ENCODE measurements at regions not wholly inside any gene's neighbourhood (a gene's known extent, or its start where the extent isn't known, plus 50 kb on each side); places are given as distances from the start of the nearest gene placed in this dataset.

DNA sequence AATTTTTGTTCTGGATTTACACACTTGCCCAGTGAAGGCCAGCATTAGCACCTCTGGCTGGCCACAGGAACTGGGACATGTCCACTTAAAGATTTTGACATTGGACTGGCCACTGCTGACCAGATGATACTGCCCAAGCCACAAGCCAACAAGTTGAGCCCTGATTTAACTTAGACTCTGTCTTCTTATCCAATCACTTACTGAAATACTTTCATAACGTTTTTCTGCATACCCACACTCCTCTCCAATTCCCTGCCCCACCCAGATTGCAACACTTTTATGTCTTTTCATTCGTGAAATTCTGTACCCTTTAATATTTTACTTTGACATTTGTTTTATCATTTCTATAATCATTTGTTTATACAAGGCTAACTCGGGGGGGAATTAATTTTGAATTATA lies 170.3 kb upstream of the TAB2 start:
- Histone ChIP-seq H3K36me3 (ENCODE audit: insufficient read depth, low read length) (no peaks in the 10 kb centered on the region), H3K4me1 (ENCODE audit: insufficient read depth, low read length) (no peaks in the 10 kb centered on the region), H3K9me3 (ENCODE audit: insufficient read depth, low read depth, low read length) (no peaks in the 10 kb centered on the region), H4K20me1 (ENCODE audit: insufficient read depth, low read length) (no peaks in the 10 kb centered on the region), H3K79me2 (ENCODE audit: insufficient read depth, low read length) (no peaks in the 10 kb centered on the region), H3K4me3 (ENCODE audit: insufficient read depth, low read depth, low read length) (no peak overlapping the region), H3K9ac (ENCODE audit: low read length) (no peak overlapping the region), H3K27me3 (ENCODE audit: insufficient read depth, low read length) (no peaks in the 10 kb centered on the region), H3K27ac (ENCODE audit: low read depth, low read length) (no peak overlapping the region), H3K4me2 (ENCODE audit: low read length) (no peak overlapping the region), H2AFZ (ENCODE audit: low read depth, low read length) (no peak overlapping the region)
- DNase-seq (ENCODE audit: low read depth): no peak
- Mint-ChIP-seq H3K4me1 (ENCODE audit: low read depth, unreplicated experiment) (no peaks in the 10 kb centered on the region), H3K27ac (ENCODE audit: unreplicated experiment) (no peak overlapping the region), H3K4me3 (ENCODE audit: unreplicated experiment) (no peak overlapping the region), H3K27me3 (ENCODE audit: low read depth, unreplicated experiment) (peaks cover 3% of the 10 kb centered on the region), H3K36me3 (ENCODE audit: low read depth, unreplicated experiment) (no peaks in the 10 kb centered on the region), H3K9me3 (ENCODE audit: unreplicated experiment) (peaks cover 10% of the 10 kb centered on the region)
- TF ChIP-seq, protein P1, sequence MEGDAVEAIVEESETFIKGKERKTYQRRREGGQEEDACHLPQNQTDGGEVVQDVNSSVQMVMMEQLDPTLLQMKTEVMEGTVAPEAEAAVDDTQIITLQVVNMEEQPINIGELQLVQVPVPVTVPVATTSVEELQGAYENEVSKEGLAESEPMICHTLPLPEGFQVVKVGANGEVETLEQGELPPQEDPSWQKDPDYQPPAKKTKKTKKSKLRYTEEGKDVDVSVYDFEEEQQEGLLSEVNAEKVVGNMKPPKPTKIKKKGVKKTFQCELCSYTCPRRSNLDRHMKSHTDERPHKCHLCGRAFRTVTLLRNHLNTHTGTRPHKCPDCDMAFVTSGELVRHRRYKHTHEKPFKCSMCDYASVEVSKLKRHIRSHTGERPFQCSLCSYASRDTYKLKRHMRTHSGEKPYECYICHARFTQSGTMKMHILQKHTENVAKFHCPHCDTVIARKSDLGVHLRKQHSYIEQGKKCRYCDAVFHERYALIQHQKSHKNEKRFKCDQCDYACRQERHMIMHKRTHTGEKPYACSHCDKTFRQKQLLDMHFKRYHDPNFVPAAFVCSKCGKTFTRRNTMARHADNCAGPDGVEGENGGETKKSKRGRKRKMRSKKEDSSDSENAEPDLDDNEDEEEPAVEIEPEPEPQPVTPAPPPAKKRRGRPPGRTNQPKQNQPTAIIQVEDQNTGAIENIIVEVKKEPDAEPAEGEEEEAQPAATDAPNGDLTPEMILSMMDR (IDR thresholded peaks at IDR 0.05; ENCODE audit: insufficient read depth, low read depth, low read length): no peak
- no peak for TF ChIP-seq EZH2 (IDR thresholded peaks at IDR 0.05; ENCODE audit: insufficient read depth, low read length)
- FAIRE-seq: no peak

DNA sequence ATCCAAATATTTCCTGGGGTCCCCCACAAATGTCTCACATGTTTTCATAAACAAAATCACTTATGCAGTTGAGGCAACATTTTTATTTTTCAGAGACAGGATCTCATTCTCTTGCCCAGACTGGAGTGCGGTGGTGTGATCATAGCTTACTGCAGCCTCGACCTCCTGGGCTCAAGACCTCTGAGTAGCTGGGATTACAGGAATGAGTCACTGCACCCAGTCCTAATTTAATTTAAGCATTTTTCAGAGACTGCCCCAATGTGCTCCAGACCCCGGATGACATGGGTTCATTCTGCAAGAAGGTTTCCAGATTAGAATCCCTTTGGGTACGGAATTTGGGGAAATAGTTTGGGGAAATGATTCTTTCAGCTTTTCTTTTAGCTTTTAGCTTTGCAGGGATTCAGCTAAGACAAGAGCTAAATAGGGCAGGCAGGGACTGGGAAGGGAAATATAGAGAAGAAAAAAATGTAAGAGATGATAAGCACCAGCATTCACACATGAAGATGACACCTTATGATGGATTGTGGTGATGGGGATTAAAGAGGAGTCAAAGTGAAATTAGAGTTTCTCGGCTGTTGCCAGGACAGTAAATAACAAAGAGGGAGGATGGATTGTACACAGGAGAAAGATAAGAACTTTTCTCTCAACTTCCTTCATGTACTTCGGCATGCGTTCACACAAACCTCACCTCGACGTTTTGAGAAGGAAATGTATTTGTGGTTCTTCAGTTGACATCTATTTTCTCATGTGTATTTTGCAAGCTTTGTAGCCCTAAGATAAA lies 169.4 kb upstream of the TAB2 start:
- H3K4me2 ChIP-seq (ENCODE audit: low read length): no peak overlapping the region
- FAIRE-seq (no peak), DNase-seq (ENCODE audit: low read depth) (no peak)
- Mint-ChIP-seq H3K4me3 (ENCODE audit: unreplicated experiment) (no peak overlapping the region), H3K4me1 (ENCODE audit: low read depth, unreplicated experiment) (no peaks in the 10 kb centered on the region), H3K9me3 (ENCODE audit: unreplicated experiment) (peaks cover 10% of the 10 kb centered on the region), H3K36me3 (ENCODE audit: low read depth, unreplicated experiment) (no peaks in the 10 kb centered on the region), H3K27ac (ENCODE audit: unreplicated experiment) (no peak overlapping the region), H3K27me3 (ENCODE audit: low read depth, unreplicated experiment) (peaks cover 3% of the 10 kb centered on the region)
- H3K4me3 ChIP-seq (ENCODE audit: insufficient read depth, low read depth, low read length): no peak overlapping the region
- no peaks in the 10 kb centered on the region for H3K9me3 ChIP-seq (ENCODE audit: insufficient read depth, low read depth, low read length)
- H4K20me1 ChIP-seq (ENCODE audit: insufficient read depth, low read length): no peaks in the 10 kb centered on the region
- no peak overlapping the region for H2AFZ ChIP-seq (ENCODE audit: low read depth, low read length)
- H3K27me3 ChIP-seq (ENCODE audit: insufficient read depth, low read length): no peaks in the 10 kb centered on the region
- no peaks in the 10 kb centered on the region for H3K4me1 ChIP-seq (ENCODE audit: insufficient read depth, low read length)
- H3K9ac ChIP-seq (ENCODE audit: low read length): no peak overlapping the region
- H3K27ac ChIP-seq (ENCODE audit: low read depth, low read length): no peak overlapping the region
- TF ChIP-seq, protein P1 (IDR thresholded peaks at IDR 0.05; ENCODE audit: insufficient read depth, low read depth, low read length): no peak
- no peak for TF ChIP-seq EZH2 (IDR thresholded peaks at IDR 0.05; ENCODE audit: insufficient read depth, low read length)
- H3K79me2 ChIP-seq (ENCODE audit: insufficient read depth, low read length): no peaks in the 10 kb centered on the region
- H3K36me3 ChIP-seq (ENCODE audit: insufficient read depth, low read length): no peaks in the 10 kb centered on the region

DNA sequence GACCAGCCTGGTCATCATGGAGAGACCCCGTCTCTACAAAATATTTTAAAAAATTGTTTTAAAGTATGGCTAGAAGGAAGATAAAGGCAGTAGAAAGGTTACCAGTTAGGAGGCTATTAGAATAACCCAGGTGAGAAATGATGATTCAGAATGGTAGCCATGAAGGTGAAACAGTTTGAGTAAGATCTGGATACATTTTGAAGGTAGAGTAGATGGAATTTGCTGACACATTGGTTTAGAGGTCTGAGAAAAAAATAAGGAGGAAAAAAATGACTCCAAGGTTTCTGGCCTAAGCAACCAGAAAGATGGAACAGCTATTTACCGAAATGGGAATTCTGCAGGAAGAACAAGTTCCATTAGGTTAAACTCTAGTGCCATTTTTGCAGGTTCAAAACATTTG lies 167.9 kb upstream of the TAB2 start:
- Mint-ChIP-seq H3K4me1 (ENCODE audit: low read depth, unreplicated experiment) (peaks cover 1% of the 10 kb centered on the region), H3K4me3 (ENCODE audit: unreplicated experiment) (no peak overlapping the region), H3K27ac (ENCODE audit: unreplicated experiment) (no peak overlapping the region), H3K9me3 (ENCODE audit: unreplicated experiment) (peaks cover 10% of the 10 kb centered on the region), H3K27me3 (ENCODE audit: low read depth, unreplicated experiment) (peaks cover 3% of the 10 kb centered on the region), H3K36me3 (ENCODE audit: low read depth, unreplicated experiment) (no peaks in the 10 kb centered on the region)
- no peaks in the 10 kb centered on the region for H3K36me3 ChIP-seq (ENCODE audit: insufficient read depth, low read length)
- TF ChIP-seq EZH2 (IDR thresholded peaks at IDR 0.05; ENCODE audit: insufficient read depth, low read length): no peak
- TF ChIP-seq, protein P1 (IDR thresholded peaks at IDR 0.05; ENCODE audit: insufficient read depth, low read depth, low read length): no peak
- H4K20me1 ChIP-seq (ENCODE audit: insufficient read depth, low read length): no peaks in the 10 kb centered on the region
- no peaks in the 10 kb centered on the region for H3K9me3 ChIP-seq (ENCODE audit: insufficient read depth, low read depth, low read length)
- no peaks in the 10 kb centered on the region for H3K4me1 ChIP-seq (ENCODE audit: insufficient read depth, low read length)
- no peak overlapping the region for H3K9ac ChIP-seq (ENCODE audit: low read length)
- no peak for FAIRE-seq
- H3K27ac ChIP-seq (ENCODE audit: low read depth, low read length): no peak overlapping the region
- DNase-seq (ENCODE audit: low read depth): no peak
- no peak overlapping the region for H3K4me3 ChIP-seq (ENCODE audit: insufficient read depth, low read depth, low read length)
- H3K4me2 ChIP-seq (ENCODE audit: low read length): no peak overlapping the region
- no peak overlapping the region for H2AFZ ChIP-seq (ENCODE audit: low read depth, low read length)
- no peaks in the 10 kb centered on the region for H3K27me3 ChIP-seq (ENCODE audit: insufficient read depth, low read length)
- H3K79me2 ChIP-seq (ENCODE audit: insufficient read depth, low read length): no peaks in the 10 kb centered on the region

Data from astrocyte (in vitro differentiated cells and primary cell).